Cardiac muscle cell (in vitro differentiated cells and primary cell): ENCODE measurements at regions not wholly inside any gene's neighbourhood (a gene's known extent, or its start where the extent isn't known, plus 50 kb on each side); places are given as distances from the start of the nearest gene placed in this dataset.

Experiments
- DNase-seq, 2 donors: peaks; one replicate each; pipeline versions ENCODE4 v3.0.0 to v3.0.0-alpha.2; 2010 to 2017; ENCODE audit warnings: low read depth in 1 of 2, low spot score in 1 of 2
- H3K27ac ChIP-seq: fragments of 200-600 bp; sonication (generic); 2 replicates; pipeline ENCODE4 v1.5.1; 2016
- H3K27me3 ChIP-seq: fragments of 200-600 bp; sonication (generic); 2 replicates; pipeline ENCODE4 v1.6.0; 2016; ENCODE audit warnings: control low read depth
- H3K36me3 ChIP-seq: fragments of 200-600 bp; sonication (generic); 2 replicates; pipeline ENCODE4 v1.5.1; 2016; ENCODE audit warnings: control low read depth
- H3K4me1 ChIP-seq: fragments of 200-600 bp; sonication (generic); 2 replicates; pipeline ENCODE4 v1.8.1; 2017; ENCODE audit warnings: low read depth, mild to moderate bottlenecking, mixed run types
- H3K4me3 ChIP-seq: fragments of 200-600 bp; sonication (generic); 2 replicates; pipeline ENCODE4 v1.5.1; 2016; ENCODE audit warnings: mild to moderate bottlenecking
- H3K9me3 ChIP-seq: fragments of 200-600 bp; sonication (generic); 2 replicates; pipeline ENCODE4 v1.5.1; 2017; ENCODE audit warnings: low read depth, mild to moderate bottlenecking, control low read depth
- TF ChIP-seq, protein P1 (sequence below): IDR thresholded peaks from 2 replicates; pipeline ENCODE4 v1.5.1; 2012; ENCODE audit warnings: low read depth, mild to moderate bottlenecking, low read length

DNA sequence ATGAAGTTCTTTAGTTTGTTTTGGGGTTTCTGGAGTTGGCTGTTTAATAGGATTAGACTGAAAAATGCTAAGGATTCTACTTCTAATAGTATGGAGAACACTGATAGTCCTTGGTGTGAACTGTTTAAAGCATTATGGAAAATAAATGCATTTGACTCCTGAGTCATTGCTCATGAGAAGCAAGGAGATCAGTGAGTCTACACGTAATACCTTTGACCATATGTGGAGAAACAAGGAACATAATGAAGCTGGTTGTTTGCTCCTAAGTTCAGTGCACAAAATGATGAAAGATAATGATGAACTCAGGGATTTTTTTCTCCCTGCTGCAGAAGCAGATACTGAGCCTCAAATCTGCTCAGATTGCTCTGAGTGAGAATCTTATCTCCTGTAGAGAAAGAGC, 158.9 kb upstream of the COL11A1 start:
- Histone ChIP-seq H3K9me3 (no peaks in the 10 kb centered on the region), H3K27me3 (no peaks in the 10 kb centered on the region), H3K27ac (no peak overlapping the region), H3K4me1 (peaks cover 8% of the 10 kb centered on the region), H3K36me3 (no peaks in the 10 kb centered on the region), H3K4me3 (no peak overlapping the region)
- TF ChIP-seq, protein P1, sequence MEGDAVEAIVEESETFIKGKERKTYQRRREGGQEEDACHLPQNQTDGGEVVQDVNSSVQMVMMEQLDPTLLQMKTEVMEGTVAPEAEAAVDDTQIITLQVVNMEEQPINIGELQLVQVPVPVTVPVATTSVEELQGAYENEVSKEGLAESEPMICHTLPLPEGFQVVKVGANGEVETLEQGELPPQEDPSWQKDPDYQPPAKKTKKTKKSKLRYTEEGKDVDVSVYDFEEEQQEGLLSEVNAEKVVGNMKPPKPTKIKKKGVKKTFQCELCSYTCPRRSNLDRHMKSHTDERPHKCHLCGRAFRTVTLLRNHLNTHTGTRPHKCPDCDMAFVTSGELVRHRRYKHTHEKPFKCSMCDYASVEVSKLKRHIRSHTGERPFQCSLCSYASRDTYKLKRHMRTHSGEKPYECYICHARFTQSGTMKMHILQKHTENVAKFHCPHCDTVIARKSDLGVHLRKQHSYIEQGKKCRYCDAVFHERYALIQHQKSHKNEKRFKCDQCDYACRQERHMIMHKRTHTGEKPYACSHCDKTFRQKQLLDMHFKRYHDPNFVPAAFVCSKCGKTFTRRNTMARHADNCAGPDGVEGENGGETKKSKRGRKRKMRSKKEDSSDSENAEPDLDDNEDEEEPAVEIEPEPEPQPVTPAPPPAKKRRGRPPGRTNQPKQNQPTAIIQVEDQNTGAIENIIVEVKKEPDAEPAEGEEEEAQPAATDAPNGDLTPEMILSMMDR: no peak
- DNase-seq: no peak

DNA sequence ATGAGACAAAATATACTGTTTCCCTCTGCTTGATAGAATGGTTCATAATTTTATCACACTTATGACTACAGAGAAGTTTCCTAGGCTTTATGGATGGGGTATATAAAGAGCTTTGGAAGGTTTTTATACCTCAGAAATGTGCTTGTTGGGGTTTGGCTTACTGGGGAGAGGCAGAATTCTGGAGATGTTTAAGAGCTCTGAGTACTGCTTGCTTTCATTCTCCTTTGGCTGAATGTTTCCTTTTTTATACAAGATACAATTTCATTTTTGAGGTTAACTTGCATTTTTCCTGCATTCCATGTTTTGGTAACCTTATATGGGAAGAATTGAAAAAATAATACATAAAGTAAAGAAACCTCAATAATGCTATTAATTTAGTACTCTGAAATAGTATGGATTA, 157.7 kb upstream of the COL11A1 start:
- no peak for DNase-seq
- H3K4me1 ChIP-seq: peaks cover 8% of the 10 kb centered on the region
- TF ChIP-seq, protein P1: no peak
- H3K36me3 ChIP-seq: no peaks in the 10 kb centered on the region
- H3K4me3 ChIP-seq: no peak overlapping the region
- H3K9me3 ChIP-seq: no peaks in the 10 kb centered on the region
- no peak overlapping the region for H3K27ac ChIP-seq
- no peaks in the 10 kb centered on the region for H3K27me3 ChIP-seq

DNA sequence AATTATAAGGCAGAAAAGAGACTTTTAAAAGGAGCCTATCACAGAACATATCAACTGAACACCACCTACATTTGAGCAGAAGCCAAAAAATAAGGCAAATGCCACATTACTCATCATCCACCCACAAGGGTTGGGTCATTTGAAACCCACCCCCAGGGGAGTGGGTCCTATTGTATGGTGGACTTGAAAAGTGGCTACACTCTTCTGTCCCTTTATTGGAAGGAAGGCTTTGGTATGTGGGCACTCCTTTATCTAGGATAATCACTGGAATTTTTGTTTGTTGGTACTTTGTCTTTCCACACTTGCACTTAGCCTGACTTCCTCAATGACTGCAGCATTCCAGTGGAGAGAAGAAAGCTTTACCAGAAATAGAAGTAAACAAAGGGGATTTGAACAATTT, 157.2 kb upstream of the COL11A1 start:
- H3K4me3 ChIP-seq: no peak overlapping the region
- no peak overlapping the region for H3K27ac ChIP-seq
- peaks cover 8% of the 10 kb centered on the region for H3K4me1 ChIP-seq
- TF ChIP-seq, protein P1: no peak
- H3K36me3 ChIP-seq: no peaks in the 10 kb centered on the region
- H3K27me3 ChIP-seq: no peaks in the 10 kb centered on the region
- DNase-seq: peak in 1 of 2 donors; percentile 11
- H3K9me3 ChIP-seq: no peaks in the 10 kb centered on the region

DNA sequence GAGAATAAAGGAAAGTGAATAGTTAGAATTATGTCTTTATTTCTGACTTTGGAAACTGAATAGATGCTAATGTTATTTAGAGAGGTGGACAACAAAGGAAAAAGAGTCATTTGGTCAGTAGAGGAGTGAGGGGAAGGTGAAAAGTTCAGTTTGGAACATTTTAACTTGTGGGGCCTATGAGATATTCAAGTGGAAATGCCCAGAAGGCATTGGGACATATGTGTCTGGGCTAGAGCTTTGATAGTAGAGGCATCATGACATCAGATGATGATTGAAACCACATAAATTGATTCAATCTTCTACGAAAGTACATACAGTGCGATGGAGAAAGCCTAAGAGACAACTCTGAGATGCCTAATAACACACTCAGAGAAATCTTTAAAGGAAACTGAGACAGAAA, 151.7 kb upstream of the COL11A1 start:
- Histone ChIP-seq H3K27ac (no peak overlapping the region), H3K9me3 (no peaks in the 10 kb centered on the region), H3K4me1 (no peaks in the 10 kb centered on the region), H3K36me3 (no peaks in the 10 kb centered on the region), H3K4me3 (no peak overlapping the region), H3K27me3 (no peaks in the 10 kb centered on the region)
- TF ChIP-seq, protein P1: no peak
- no peak for DNase-seq

DNA sequence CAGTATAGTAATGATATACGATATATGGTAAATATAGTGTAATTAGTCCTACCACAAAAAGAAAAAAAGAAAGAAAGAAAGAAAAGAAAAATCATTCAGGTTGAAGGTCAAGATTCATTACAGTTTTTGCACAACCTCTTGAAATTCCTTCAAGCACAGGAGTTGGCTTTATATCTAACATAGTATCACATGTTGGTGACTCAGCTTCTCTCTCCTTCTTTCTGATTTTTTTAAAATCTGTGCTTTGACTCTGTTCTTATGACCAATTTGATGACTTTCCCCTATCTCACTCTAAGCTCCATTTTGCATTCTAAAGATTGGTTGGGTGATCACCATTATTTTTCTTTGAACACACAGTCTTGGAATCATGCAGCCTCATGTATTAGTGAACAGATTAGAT, 148.2 kb upstream of the COL11A1 start:
- H3K4me3 ChIP-seq: no peak overlapping the region
- DNase-seq: no peak
- no peaks in the 10 kb centered on the region for H3K9me3 ChIP-seq
- no peaks in the 10 kb centered on the region for H3K36me3 ChIP-seq
- TF ChIP-seq, protein P1: no peak
- no peaks in the 10 kb centered on the region for H3K27me3 ChIP-seq
- no peaks in the 10 kb centered on the region for H3K4me1 ChIP-seq
- H3K27ac ChIP-seq: no peak overlapping the region

DNA sequence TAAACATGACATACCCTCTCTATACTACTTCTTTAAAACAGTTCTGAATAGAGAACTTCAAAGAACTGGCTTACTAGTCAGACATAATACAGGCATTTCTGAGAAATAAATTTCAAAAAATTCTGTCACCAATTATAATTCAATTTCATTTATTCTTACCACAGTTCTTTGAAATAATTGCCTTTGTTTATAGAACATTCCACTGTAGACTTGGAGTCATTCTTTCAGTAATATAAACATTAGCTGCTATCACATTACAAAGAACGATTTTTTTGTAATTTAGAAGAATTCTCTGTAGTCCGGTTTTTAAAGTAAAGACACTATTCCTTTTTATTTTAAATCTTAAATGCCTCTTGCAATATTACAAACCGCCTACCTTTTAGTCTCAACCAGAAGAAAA, 146.4 kb upstream of the COL11A1 start:
- H3K27ac ChIP-seq: no peak overlapping the region
- no peaks in the 10 kb centered on the region for H3K9me3 ChIP-seq
- H3K4me3 ChIP-seq: no peak overlapping the region
- DNase-seq: no peak
- H3K27me3 ChIP-seq: no peaks in the 10 kb centered on the region
- TF ChIP-seq, protein P1: no peak
- no peaks in the 10 kb centered on the region for H3K36me3 ChIP-seq
- no peaks in the 10 kb centered on the region for H3K4me1 ChIP-seq
